Panc1 (cell line): ENCODE measurements at regions not wholly inside any gene's neighbourhood (a gene's known extent, or its start where the extent isn't known, plus 50 kb on each side); places are given as distances from the start of the nearest gene placed in this dataset.

Experiments used
- ATAC-seq: fragments of 200-7000 bp; cut with Tn5 transposase; 2 replicates; pipeline ENCODE4 v1.9.1; 2020; ENCODE audit warnings: mild to moderate bottlenecking, moderate library complexity
- BruUV-seq: library from RNA; stranded (reverse); fragments of 400-500 nt; replicated peaks from 2 replicates; lab custom pipeline; 2021; lab: Mats Ljungman, UMichigan
- CTCF ChIA-PET: fragments of 300-600 bp; sonication (Branson Sonifier 250); formaldehyde crosslinking; loops from one replicate; lab custom pipeline; 2022; ENCODE audit warnings: antibody characterized with exemption; lab: Charles Lee
- POLR2A ChIA-PET: fragments of 300-600 bp; sonication (Branson Sonifier 250); formaldehyde crosslinking; loops from one replicate; lab custom pipeline; 2022; ENCODE audit warnings: antibody characterized with exemption; lab: Charles Lee
- DNase-seq: peaks from one replicate; pipeline ENCODE4 v3.0.0-alpha.2; 2010; ENCODE audit warnings: low read depth, low spot score
- H3K27ac ChIP-seq: 2 replicates; pipeline ENCODE4 v1.5.1; 2011; ENCODE audit warnings: mild to moderate bottlenecking, low read length, inconsistent platforms
- H3K27me3 ChIP-seq: fragments of 200-500 bp; sonication (Bioruptor generic); 2 replicates; pipeline ENCODE4 v1.6.0; 2014; ENCODE audit warnings: low read length, inconsistent platforms; ENCODE audit not compliant: control insufficient read depth, insufficient read depth
- H3K36me3 ChIP-seq: fragments of 200-500 bp; sonication (Bioruptor generic); 2 replicates; pipeline ENCODE4 v1.5.1; 2014; ENCODE audit warnings: inconsistent platforms, mild to moderate bottlenecking, low read length, moderate library complexity; ENCODE audit not compliant: control insufficient read depth, insufficient read depth
- H3K4me1 ChIP-seq: 2 replicates; pipeline ENCODE4 v1.5.1; 2011; ENCODE audit warnings: inconsistent platforms, mild to moderate bottlenecking, low read length, moderate library complexity; ENCODE audit not compliant: control insufficient read depth, insufficient read depth
- H3K4me3 ChIP-seq, 2 experiments: 2 replicates each; pipeline ENCODE4 v1.5.1; 2011 to 2012; ENCODE audit warnings: low read depth in 2 of 2, low read length in 2 of 2, mild to moderate bottlenecking in 2 of 2, inconsistent platforms in 1 of 2, moderate library complexity in 1 of 2
- H3K9me3 ChIP-seq: fragments of 200-500 bp; sonication (Bioruptor generic); 2 replicates; pipeline ENCODE4 v1.5.1; 2014; ENCODE audit warnings: low read depth, mild to moderate bottlenecking, inconsistent platforms, low read length, moderate library complexity; ENCODE audit not compliant: control insufficient read depth, insufficient read depth
- POLR2AphosphoS5 ChIP-seq: IDR thresholded peaks from 2 replicates; pipeline ENCODE4 v1.6.1; 2012; ENCODE audit warnings: mild to moderate bottlenecking, low read depth, low read length, moderate library complexity
- SIN3A ChIP-seq: IDR thresholded peaks from 2 replicates; pipeline ENCODE4 v1.6.1; 2012; ENCODE audit warnings: low read depth, mild to moderate bottlenecking, low read length, moderate library complexity, borderline replicate concordance; ENCODE audit not compliant: insufficient read depth
- TCF7L2 ChIP-seq: IDR thresholded peaks from 2 replicates; pipeline ENCODE4 v1.6.1; 2011; ENCODE audit warnings: mild to moderate bottlenecking, low read depth, low read length, inconsistent platforms
- in situ Hi-C: cut with HindIII; loops from 2 replicates; pipeline ENCODE4 v1.10.0; 2016; ENCODE audit warnings: low sequenced_read_pairs, low pct_unique_long_range_greater_than_20kb
- intact Hi-C: fragments of 100-400 bp; cut with micrococcal nuclease; formaldehyde crosslinking; loops from one replicate; pipeline ENCODE4 v1.10.0; 2022; ENCODE audit not compliant: unreplicated experiment
- TF ChIP-seq, protein P1 (sequence below), 2 experiments: IDR thresholded peaks; 2 replicates each; pipeline ENCODE4 v1.6.1; 2011 to 2012; ENCODE audit warnings: low read depth in 2 of 2, control low read depth in 1 of 2, low read length in 1 of 2, mild to moderate bottlenecking in 1 of 2, moderate library complexity in 1 of 2; ENCODE audit not compliant: insufficient read depth in 1 of 2
- TF ChIP-seq, protein P2 (sequence below): fragments of 450-650 bp; IDR thresholded peaks from 2 replicates; pipeline ENCODE4 v1.5.1; 2017; ENCODE audit warnings: mild to moderate bottlenecking

- no TSS peak for BruUV-seq
- no peaks in the 10 kb centered on the region for H3K36me3 ChIP-seq
- ATAC-seq (no peak), DNase-seq (no peak)
- ChIA-PET POLR2A (no interaction called here), CTCF (no interaction called here)
- TF ChIP-seq SIN3A (no peak), TCF7L2 (no peak), POLR2AphosphoS5 (no peak)
- TF ChIP-seq, protein P1, sequence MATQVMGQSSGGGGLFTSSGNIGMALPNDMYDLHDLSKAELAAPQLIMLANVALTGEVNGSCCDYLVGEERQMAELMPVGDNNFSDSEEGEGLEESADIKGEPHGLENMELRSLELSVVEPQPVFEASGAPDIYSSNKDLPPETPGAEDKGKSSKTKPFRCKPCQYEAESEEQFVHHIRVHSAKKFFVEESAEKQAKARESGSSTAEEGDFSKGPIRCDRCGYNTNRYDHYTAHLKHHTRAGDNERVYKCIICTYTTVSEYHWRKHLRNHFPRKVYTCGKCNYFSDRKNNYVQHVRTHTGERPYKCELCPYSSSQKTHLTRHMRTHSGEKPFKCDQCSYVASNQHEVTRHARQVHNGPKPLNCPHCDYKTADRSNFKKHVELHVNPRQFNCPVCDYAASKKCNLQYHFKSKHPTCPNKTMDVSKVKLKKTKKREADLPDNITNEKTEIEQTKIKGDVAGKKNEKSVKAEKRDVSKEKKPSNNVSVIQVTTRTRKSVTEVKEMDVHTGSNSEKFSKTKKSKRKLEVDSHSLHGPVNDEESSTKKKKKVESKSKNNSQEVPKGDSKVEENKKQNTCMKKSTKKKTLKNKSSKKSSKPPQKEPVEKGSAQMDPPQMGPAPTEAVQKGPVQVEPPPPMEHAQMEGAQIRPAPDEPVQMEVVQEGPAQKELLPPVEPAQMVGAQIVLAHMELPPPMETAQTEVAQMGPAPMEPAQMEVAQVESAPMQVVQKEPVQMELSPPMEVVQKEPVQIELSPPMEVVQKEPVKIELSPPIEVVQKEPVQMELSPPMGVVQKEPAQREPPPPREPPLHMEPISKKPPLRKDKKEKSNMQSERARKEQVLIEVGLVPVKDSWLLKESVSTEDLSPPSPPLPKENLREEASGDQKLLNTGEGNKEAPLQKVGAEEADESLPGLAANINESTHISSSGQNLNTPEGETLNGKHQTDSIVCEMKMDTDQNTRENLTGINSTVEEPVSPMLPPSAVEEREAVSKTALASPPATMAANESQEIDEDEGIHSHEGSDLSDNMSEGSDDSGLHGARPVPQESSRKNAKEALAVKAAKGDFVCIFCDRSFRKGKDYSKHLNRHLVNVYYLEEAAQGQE (IDR thresholded peaks at IDR 0.05; ENCODE audit: insufficient read depth in 1 of 2, low read depth in 2 of 2, low read length in 1 of 2) = no peak
- TF ChIP-seq, protein P2, sequence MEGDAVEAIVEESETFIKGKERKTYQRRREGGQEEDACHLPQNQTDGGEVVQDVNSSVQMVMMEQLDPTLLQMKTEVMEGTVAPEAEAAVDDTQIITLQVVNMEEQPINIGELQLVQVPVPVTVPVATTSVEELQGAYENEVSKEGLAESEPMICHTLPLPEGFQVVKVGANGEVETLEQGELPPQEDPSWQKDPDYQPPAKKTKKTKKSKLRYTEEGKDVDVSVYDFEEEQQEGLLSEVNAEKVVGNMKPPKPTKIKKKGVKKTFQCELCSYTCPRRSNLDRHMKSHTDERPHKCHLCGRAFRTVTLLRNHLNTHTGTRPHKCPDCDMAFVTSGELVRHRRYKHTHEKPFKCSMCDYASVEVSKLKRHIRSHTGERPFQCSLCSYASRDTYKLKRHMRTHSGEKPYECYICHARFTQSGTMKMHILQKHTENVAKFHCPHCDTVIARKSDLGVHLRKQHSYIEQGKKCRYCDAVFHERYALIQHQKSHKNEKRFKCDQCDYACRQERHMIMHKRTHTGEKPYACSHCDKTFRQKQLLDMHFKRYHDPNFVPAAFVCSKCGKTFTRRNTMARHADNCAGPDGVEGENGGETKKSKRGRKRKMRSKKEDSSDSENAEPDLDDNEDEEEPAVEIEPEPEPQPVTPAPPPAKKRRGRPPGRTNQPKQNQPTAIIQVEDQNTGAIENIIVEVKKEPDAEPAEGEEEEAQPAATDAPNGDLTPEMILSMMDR = no peak
- intact Hi-C loops = no loop called here
- no peaks in the 10 kb centered on the region for H3K27me3 ChIP-seq
- no peak overlapping the region for H3K4me3 ChIP-seq
- in situ Hi-C loops = no loop called here
- H3K27ac ChIP-seq = no peak overlapping the region
- H3K4me1 ChIP-seq = no peaks in the 10 kb centered on the region
- no peaks in the 10 kb centered on the region for H3K9me3 ChIP-seq
Measured at GRCh38 chr20:39492223-39492797, 530.2 kb downstream of the DHX35 start.

DNA sequence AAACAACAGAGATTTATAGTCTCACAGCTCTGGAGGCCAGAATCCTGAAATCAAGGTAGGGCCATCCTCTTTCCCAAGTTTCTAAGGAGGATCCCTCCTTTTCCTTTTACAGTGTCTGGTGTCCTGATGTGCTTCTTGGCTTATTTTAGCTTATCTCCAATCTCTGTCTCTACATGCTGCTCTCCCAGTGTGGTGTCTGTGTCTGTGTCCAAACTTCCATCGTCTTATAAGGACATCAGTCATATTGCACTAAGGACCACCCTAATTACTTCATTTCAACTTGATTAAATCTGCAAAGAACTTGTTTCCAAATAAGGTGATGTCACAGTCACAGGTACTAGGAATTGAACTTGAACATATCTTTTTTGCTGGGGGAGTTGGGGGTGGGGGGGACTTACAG, 529.6 kb downstream of the DHX35 start:
- H3K27me3 ChIP-seq = no peaks in the 10 kb centered on the region
- TF ChIP-seq SIN3A (no peak), TCF7L2 (no peak), POLR2AphosphoS5 (no peak)
- TF ChIP-seq, protein P2 = no peak
- TF ChIP-seq, protein P1 (IDR thresholded peaks at IDR 0.05; ENCODE audit: insufficient read depth in 1 of 2, low read depth in 2 of 2, low read length in 1 of 2) = no peak
- ChIA-PET CTCF (no interaction called here), POLR2A (no interaction called here)
- BruUV-seq = no TSS peak
- no peaks in the 10 kb centered on the region for H3K9me3 ChIP-seq
- no peak overlapping the region for H3K4me3 ChIP-seq
- intact Hi-C loops (no loop called here), in situ Hi-C loops (no loop called here)
- ATAC-seq (no peak), DNase-seq (no peak)
- H3K36me3 ChIP-seq = no peaks in the 10 kb centered on the region
- no peak overlapping the region for H3K27ac ChIP-seq
- H3K4me1 ChIP-seq = no peaks in the 10 kb centered on the region
